GM12891 (cell line): ENCODE measurements at regions not wholly inside any gene's neighbourhood (a gene's known extent, or its start where the extent isn't known, plus 50 kb on each side); places are given as distances from the start of the nearest gene placed in this dataset.

Source experiments
- POLR2A ChIP-seq: IDR thresholded peaks from 2 replicates; pipeline ENCODE4 v1.6.1; 2011; ENCODE audit warnings: low read depth, low read length, control low read depth
- POLR2AphosphoS5 ChIP-seq: IDR thresholded peaks from 2 replicates; pipeline ENCODE4 v1.6.1; 2011; ENCODE audit warnings: low read depth, low read length, control low read depth
- TAF1 ChIP-seq: IDR thresholded peaks from 2 replicates; pipeline ENCODE4 v1.6.1; 2011; ENCODE audit warnings: low read depth, low read length, control low read depth

- no peak for TF ChIP-seq POLR2A
- no peak for TF ChIP-seq TAF1
- no peak for TF ChIP-seq POLR2AphosphoS5
These were observed 102.1 kb downstream of the C11orf91 start for GRCh38 chr11:33598426-33599069.
